ENCODE measurements at regions not wholly inside any gene's neighbourhood (a gene's known extent, or its start where the extent isn't known, plus 50 kb on each side); places are given as distances from the start of the nearest gene placed in this dataset.

GRCh38 chr9:126150411-126151030 is 176.1 kb upstream of the MVB12B start:
- Histone ChIP-seq H3K36me3 (ENCODE audit: insufficient read depth, low read length) (no peaks in the 10 kb centered on the region), H2AFZ (ENCODE audit: low read length) (no peak overlapping the region), H3K9me3 (ENCODE audit: low read depth, low read length) (peaks cover 2% of the 10 kb centered on the region), H3K4me1 (ENCODE audit: insufficient read depth, low read length) (no peaks in the 10 kb centered on the region), H3K4me2 (ENCODE audit: insufficient read depth, low read length) (no peak overlapping the region), H3K4me3 (ENCODE audit: insufficient read depth, low read length) (no peak overlapping the region), H3K27me3 (ENCODE audit: insufficient read depth, low read length) (peaks cover 46% of the 10 kb centered on the region), H4K20me1 (ENCODE audit: insufficient read depth, low read length) (no peaks in the 10 kb centered on the region), H3K27ac (ENCODE audit: low read depth, low read length) (no peak overlapping the region), H3K79me2 (ENCODE audit: insufficient read depth, low read length) (no peaks in the 10 kb centered on the region)
- DNase-seq (ENCODE audit: insufficient read length, low spot score, missing footprints) = no peak
- no peak for TF ChIP-seq CTCF (IDR thresholded peaks at IDR 0.05; ENCODE audit: extremely low read depth, low read depth, low read length)

- no peak for DNase-seq (ENCODE audit: insufficient read length, low spot score, missing footprints)
- no peak for TF ChIP-seq CTCF (IDR thresholded peaks at IDR 0.05; ENCODE audit: extremely low read depth, low read depth, low read length)
Observed at GRCh38 chr9:126151031-126151685, 175.5 kb upstream of the MVB12B start.

GRCh38 chr9:126151686-126152134 is 174.9 kb upstream of the MVB12B start:
- Histone ChIP-seq H3K4me1 (ENCODE audit: insufficient read depth, low read length) (no peaks in the 10 kb centered on the region), H3K27ac (ENCODE audit: low read depth, low read length) (no peak overlapping the region), H3K4me3 (ENCODE audit: insufficient read depth, low read length) (no peak overlapping the region), H4K20me1 (ENCODE audit: insufficient read depth, low read length) (no peaks in the 10 kb centered on the region), H3K79me2 (ENCODE audit: insufficient read depth, low read length) (no peaks in the 10 kb centered on the region), H3K27me3 (ENCODE audit: insufficient read depth, low read length) (peaks cover 44% of the 10 kb centered on the region), H3K36me3 (ENCODE audit: insufficient read depth, low read length) (no peaks in the 10 kb centered on the region), H3K4me2 (ENCODE audit: insufficient read depth, low read length) (peak overlapping the region; percentile 10), H2AFZ (ENCODE audit: low read length) (no peak overlapping the region), H3K9me3 (ENCODE audit: low read depth, low read length) (peaks cover 2% of the 10 kb centered on the region)
- DNase-seq (ENCODE audit: insufficient read length, low spot score, missing footprints) = no peak
- no peak for TF ChIP-seq CTCF (IDR thresholded peaks at IDR 0.05; ENCODE audit: extremely low read depth, low read depth, low read length)

More at GRCh38 chr9:126151031-126151685, 175.5 kb upstream of the MVB12B start:
- H3K4me2 ChIP-seq (ENCODE audit: insufficient read depth, low read length) = peak overlapping the region; percentile 10
- no peak overlapping the region for H2AFZ ChIP-seq (ENCODE audit: low read length)
- H3K9me3 ChIP-seq (ENCODE audit: low read depth, low read length) = peaks cover 2% of the 10 kb centered on the region
- H3K4me1 ChIP-seq (ENCODE audit: insufficient read depth, low read length) = no peaks in the 10 kb centered on the region
- H3K4me3 ChIP-seq (ENCODE audit: insufficient read depth, low read length) = peak overlapping the region; percentile 10
- H3K27me3 ChIP-seq (ENCODE audit: insufficient read depth, low read length) = peaks cover 44% of the 10 kb centered on the region
- no peaks in the 10 kb centered on the region for H4K20me1 ChIP-seq (ENCODE audit: insufficient read depth, low read length)
- H3K79me2 ChIP-seq (ENCODE audit: insufficient read depth, low read length) = no peaks in the 10 kb centered on the region
- no peak overlapping the region for H3K27ac ChIP-seq (ENCODE audit: low read depth, low read length)
- H3K36me3 ChIP-seq (ENCODE audit: insufficient read depth, low read length) = no peaks in the 10 kb centered on the region

- H3K27me3 ChIP-seq (ENCODE audit: insufficient read depth, low read length) = peaks cover 43% of the 10 kb centered on the region
- no peak for TF ChIP-seq CTCF (IDR thresholded peaks at IDR 0.05; ENCODE audit: extremely low read depth, low read depth, low read length)
Observed at GRCh38 chr9:126152622-126153362, 173.8 kb upstream of the MVB12B start.

More at GRCh38 chr9:126152622-126153362, 173.8 kb upstream of the MVB12B start:
- Histone ChIP-seq H4K20me1 (ENCODE audit: insufficient read depth, low read length) (no peaks in the 10 kb centered on the region), H3K79me2 (ENCODE audit: insufficient read depth, low read length) (no peaks in the 10 kb centered on the region), H3K4me1 (ENCODE audit: insufficient read depth, low read length) (no peaks in the 10 kb centered on the region), H3K4me2 (ENCODE audit: insufficient read depth, low read length) (no peak overlapping the region), H2AFZ (ENCODE audit: low read length) (no peak overlapping the region), H3K9me3 (ENCODE audit: low read depth, low read length) (peaks cover 2% of the 10 kb centered on the region), H3K36me3 (ENCODE audit: insufficient read depth, low read length) (no peaks in the 10 kb centered on the region), H3K4me3 (ENCODE audit: insufficient read depth, low read length) (no peak overlapping the region), H3K27ac (ENCODE audit: low read depth, low read length) (no peak overlapping the region)
- no peak for DNase-seq (ENCODE audit: insufficient read length, low spot score, missing footprints)

Data from osteoblast (primary cell).